IMR-90 (cell line): ENCODE measurements at regions not wholly inside any gene's neighbourhood (a gene's known extent, or its start where the extent isn't known, plus 50 kb on each side); places are given as distances from the start of the nearest gene placed in this dataset.

Experiments
- ATAC-seq: fragments of 200-7000 bp; cut with Tn5 transposase; 2 replicates; pipeline ENCODE4 v1.9.1; 2020; ENCODE audit warnings: low read depth, mild to moderate bottlenecking, moderate library complexity
- BruUV-seq: library from RNA; stranded (reverse); fragments of 400-500 nt; replicated peaks from 2 replicates; lab custom pipeline; 2021; lab: Mats Ljungman, UMichigan
- CTCF ChIA-PET: fragments of 300-600 bp; formaldehyde crosslinking; extraction: SDS; loops from one replicate; lab custom pipeline; 2021; ENCODE audit warnings: antibody characterized with exemption; lab: Yijun Ruan, JAX
- POLR2A ChIA-PET: fragments of 300-600 bp; sonication (Branson Sonifier 250); formaldehyde crosslinking; loops from one replicate; lab custom pipeline; 2022; ENCODE audit warnings: antibody characterized with exemption; ENCODE audit not compliant: unreplicated experiment; lab: Charles Lee
- DNase-seq: peaks from one replicate; pipeline ENCODE4 v3.0.0; 2013
- H2AFZ ChIP-seq: replicated peaks from 2 replicates; pipeline ENCODE3; 2013; ENCODE audit warnings: low read length, mild to moderate bottlenecking; ENCODE audit not compliant: poor library complexity
- H2AK5ac ChIP-seq: 2 replicates; pipeline ENCODE4 v1.6.1; 2013; ENCODE audit warnings: low read depth, low read length, inconsistent platforms
- H2AK9ac ChIP-seq: replicated peaks from 2 replicates; pipeline ENCODE3; 2013; ENCODE audit warnings: mild to moderate bottlenecking, low read depth, low read length, moderate library complexity; ENCODE audit not compliant: poor library complexity
- H2BK120ac ChIP-seq: 2 replicates; pipeline ENCODE4 v1.6.1; 2013; ENCODE audit warnings: low read depth, low read length, inconsistent platforms
- H2BK15ac ChIP-seq: 3 replicates; pipeline ENCODE4 v1.6.1; 2013; ENCODE audit warnings: low read depth, low read length, inconsistent platforms
- H2BK20ac ChIP-seq: 2 replicates; pipeline ENCODE4 v1.6.1; 2013; ENCODE audit warnings: low read depth, mild to moderate bottlenecking, inconsistent platforms, low read length, moderate library complexity
- H2BK5ac ChIP-seq: 2 replicates; pipeline ENCODE4 v1.6.1; 2013; ENCODE audit warnings: mild to moderate bottlenecking, low read depth, low read length, inconsistent platforms; ENCODE audit not compliant: poor library complexity, severe bottlenecking
- H3K14ac ChIP-seq: replicated peaks from 2 replicates; pipeline ENCODE4 v1.6.1; 2013; ENCODE audit warnings: low read depth, low read length, inconsistent platforms
- H3K18ac ChIP-seq: 2 replicates; pipeline ENCODE4 v1.6.1; 2013; ENCODE audit warnings: low read depth, low read length, control low read depth
- H3K23ac ChIP-seq: 2 replicates; pipeline ENCODE4 v1.6.1; 2013; ENCODE audit warnings: low read depth, low read length, inconsistent platforms
- H3K27ac ChIP-seq: 2 replicates; pipeline ENCODE4 v1.5.1; 2013; ENCODE audit warnings: mild to moderate bottlenecking, control low read depth, low read length; ENCODE audit not compliant: insufficient read depth
- H3K27me3 ChIP-seq: 2 replicates; pipeline ENCODE4 v1.6.1; 2013; ENCODE audit warnings: low read length; ENCODE audit not compliant: control insufficient read depth, insufficient read depth
- H3K36me3 ChIP-seq: 2 replicates; pipeline ENCODE4 v1.6.1; 2013; ENCODE audit warnings: low read length, mixed read lengths; ENCODE audit not compliant: control insufficient read depth, insufficient read depth
- H3K4ac ChIP-seq: 2 replicates; pipeline ENCODE4 v1.6.1; 2013; ENCODE audit warnings: low read depth, low read length, inconsistent platforms
- H3K4me1 ChIP-seq: 2 replicates; pipeline ENCODE4 v1.6.1; 2013; ENCODE audit warnings: low read length, mixed read lengths; ENCODE audit not compliant: control insufficient read depth, insufficient read depth
- H3K4me2 ChIP-seq: 2 replicates; pipeline ENCODE4 v1.6.1; 2013; ENCODE audit warnings: low read depth, mild to moderate bottlenecking, control low read depth, low read length, moderate library complexity
- H3K4me3 ChIP-seq: 2 replicates; pipeline ENCODE4 v1.5.1; 2013; ENCODE audit warnings: low read depth, mild to moderate bottlenecking, control low read depth, low read length, moderate library complexity; ENCODE audit not compliant: insufficient read depth
- H3K56ac ChIP-seq: 2 replicates; pipeline ENCODE4 v1.6.1; 2013; ENCODE audit warnings: low read length, inconsistent platforms; ENCODE audit not compliant: insufficient read depth; ENCODE audit errors: extremely low read depth
- H3K79me1 ChIP-seq, 2 experiments: 2 replicates each; pipeline ENCODE4 v1.6.1; 2013; ENCODE audit warnings: low read length in 2 of 2, inconsistent platforms in 1 of 2, low read depth in 1 of 2
- H3K9ac ChIP-seq: 2 replicates; pipeline ENCODE4 v1.6.1; 2013; ENCODE audit warnings: low read depth, low read length, control low read depth
- H3K9me1 ChIP-seq: 2 replicates; pipeline ENCODE4 v1.6.1; 2013; ENCODE audit warnings: low read length, inconsistent platforms; ENCODE audit not compliant: insufficient read depth
- H3K9me3 ChIP-seq: 2 replicates; pipeline ENCODE4 v1.6.1; 2013; ENCODE audit warnings: low read length; ENCODE audit not compliant: control insufficient read depth, insufficient read depth
- H4K20me1 ChIP-seq: 2 replicates; pipeline ENCODE4 v1.6.1; 2013; ENCODE audit warnings: low read length, inconsistent platforms; ENCODE audit not compliant: insufficient read depth
- H4K5ac ChIP-seq: 2 replicates; pipeline ENCODE4 v1.6.1; 2013; ENCODE audit warnings: mild to moderate bottlenecking, low read depth, low read length, control low read depth
- H4K8ac ChIP-seq, 2 experiments: 2 replicates each; pipeline ENCODE4 v1.6.1; 2013; ENCODE audit warnings: low read depth in 2 of 2, low read length in 2 of 2, control low read depth in 1 of 2, inconsistent platforms in 1 of 2
- H4K91ac ChIP-seq: 2 replicates; pipeline ENCODE4 v1.6.1; 2013; ENCODE audit warnings: low read depth, low read length, inconsistent platforms; ENCODE audit not compliant: insufficient read depth
- BHLHE40 ChIP-seq: fragments of 150-350 bp; IDR thresholded peaks from 2 replicates; pipeline ENCODE4 v1.6.1; 2016; ENCODE audit warnings: mild to moderate bottlenecking, low read depth, low read length
- CEBPB ChIP-seq: IDR thresholded peaks from 2 replicates; pipeline ENCODE4 v1.6.1; 2012; ENCODE audit warnings: low read depth, low read length, improper control_type of control experiment
- CTCF ChIP-seq: conservative IDR thresholded peaks from 2 replicates; pipeline ENCODE4 v1.5.1; 2012; ENCODE audit warnings: mild to moderate bottlenecking, low read depth, low read length, improper control_type of control experiment
- ELK1 ChIP-seq: fragments of 150-350 bp; IDR thresholded peaks from 2 replicates; pipeline ENCODE4 v1.6.1; 2016; ENCODE audit warnings: low read depth, mild to moderate bottlenecking, low read length, moderate library complexity, borderline replicate concordance
- MAFK ChIP-seq: IDR thresholded peaks from 2 replicates; pipeline ENCODE4 v1.6.1; 2012; ENCODE audit warnings: low read depth, low read length, improper control_type of control experiment
- MAZ ChIP-seq: IDR thresholded peaks from 2 replicates; pipeline ENCODE4 v1.6.1; 2012; ENCODE audit warnings: low read depth, mild to moderate bottlenecking, low read length, improper control_type of control experiment, moderate library complexity, borderline replicate concordance
- MXI1 ChIP-seq: IDR thresholded peaks from 2 replicates; pipeline ENCODE4 v1.6.1; 2012; ENCODE audit warnings: low read depth, mild to moderate bottlenecking, low read length, moderate library complexity, borderline replicate concordance
- NFE2L2 ChIP-seq: fragments of 150-350 bp; IDR thresholded peaks from 2 replicates; pipeline ENCODE4 v1.6.1; 2016; ENCODE audit warnings: low read depth, mild to moderate bottlenecking, low read length
- RAD21 ChIP-seq: IDR thresholded peaks from 2 replicates; pipeline ENCODE4 v1.6.1; 2012; ENCODE audit warnings: low read length, improper control_type of control experiment
- RCOR1 ChIP-seq: IDR thresholded peaks from 2 replicates; pipeline ENCODE4 v1.6.1; 2012; ENCODE audit warnings: mild to moderate bottlenecking, low read length, improper control_type of control experiment; ENCODE audit not compliant: insufficient replicate concordance
- RFX5 ChIP-seq: IDR thresholded peaks from 2 replicates; pipeline ENCODE4 v1.8.0; 2012; ENCODE audit warnings: low read depth, mild to moderate bottlenecking, low read length, moderate library complexity
- SMC3 ChIP-seq: fragments of 150-350 bp; IDR thresholded peaks from 2 replicates; pipeline ENCODE4 v1.6.1; 2016; ENCODE audit warnings: low read depth, mild to moderate bottlenecking, antibody characterized with exemption, low read length, moderate library complexity
- USF2 ChIP-seq: fragments of 150-350 bp; IDR thresholded peaks from 2 replicates; pipeline ENCODE4 v1.6.1; 2017; ENCODE audit warnings: mild to moderate bottlenecking, antibody characterized with exemption, low read length, low read depth
- WGBS, 2 experiments: methylation state at CpG; one replicate each; pipeline versions ENCODE4 v1.1.5 to v1.1.7; 2013; ENCODE audit warnings: missing lambda C conversion rate in 2 of 2; ENCODE audit not compliant: insufficient read length in 1 of 2; ENCODE audit errors: extremely low coverage in 2 of 2; 5-methylcytosine and 5-hydroxymethylcytosine counted together
- dilution Hi-C: fragments of 300-500 bp; cut with HindIII; formaldehyde crosslinking; loops from one replicate; pipeline ENCODE4 v1.14.3; 2018; ENCODE audit warnings: low sequenced_read_pairs; ENCODE audit not compliant: unreplicated experiment
- in situ Hi-C: fragments of 300-500 bp; cut with MboI; formaldehyde crosslinking; loops from 3 replicates; pipeline ENCODE4 v1.14.3; 2019; ENCODE audit warnings: low sequenced_read_pairs, inconsistent platforms, mixed read lengths
- intact Hi-C: fragments of 100-400 bp; cut with micrococcal nuclease; formaldehyde crosslinking; loops from 2 replicates; pipeline ENCODE4 v1.10.0; 2022

GRCh38 chr7:19948160-19948559 lies 174.7 kb upstream of the TMEM196 start:
- Histone ChIP-seq H3K9me3 (no peaks in the 10 kb centered on the region), H3K18ac (no peak overlapping the region), H2AK5ac (no peak overlapping the region), H4K20me1 (no peaks in the 10 kb centered on the region), H3K4me3 (no peak overlapping the region), H2BK20ac (no peak overlapping the region), H4K91ac (no peak overlapping the region), H3K23ac (no peak overlapping the region), H4K5ac (no peak overlapping the region), H2AK9ac (no peak overlapping the region), H2AFZ (no peak overlapping the region), H2BK5ac (no peak overlapping the region), H3K79me1 (no peaks in the 10 kb centered on the region), H3K4me2 (no peak overlapping the region), H3K4ac (no peak overlapping the region), H3K9me1 (no peaks in the 10 kb centered on the region), H3K9ac (no peak overlapping the region), H4K8ac (no peak overlapping the region), H3K56ac (no peak overlapping the region), H3K27me3 (no peaks in the 10 kb centered on the region), H3K36me3 (no peaks in the 10 kb centered on the region), H2BK120ac (no peak overlapping the region), H2BK15ac (no peak overlapping the region), H3K4me1 (no peaks in the 10 kb centered on the region), H3K27ac (no peak overlapping the region), H3K14ac (no peak overlapping the region)
- intact Hi-C loops (no loop called here), in situ Hi-C loops (no loop called here), dilution Hi-C loops (no loop called here)
- TF ChIP-seq NFE2L2: no peak
- no peak for TF ChIP-seq RAD21
- TF ChIP-seq MXI1: no peak
- TF ChIP-seq ELK1: no peak
- TF ChIP-seq CTCF: no peak
- no peak for TF ChIP-seq SMC3
- TF ChIP-seq BHLHE40: no peak
- TF ChIP-seq RCOR1: no peak
- no peak for TF ChIP-seq CEBPB
- TF ChIP-seq RFX5: no peak
- no peak for TF ChIP-seq MAZ
- TF ChIP-seq USF2: no peak
- no peak for TF ChIP-seq MAFK
- POLR2A ChIA-PET: no interaction called here
- ATAC-seq (no peak), DNase-seq (no peak)
- WGBS, 2 experiments: no CpG with 5 or more reads among the region's 3 CpGs
- BruUV-seq: no TSS peak
- CTCF ChIA-PET: interaction anchor here (0.5 to 1.6 kb wide), 2 partner anchors 12 to 200 kb away, joined by 4 to 5 read pairs; no protein-coding TSS in a partner anchor
